ENCODE measurements at regions not wholly inside any gene's neighbourhood (a gene's known extent, or its start where the extent isn't known, plus 50 kb on each side); places are given as distances from the start of the nearest gene placed in this dataset.

DNA sequence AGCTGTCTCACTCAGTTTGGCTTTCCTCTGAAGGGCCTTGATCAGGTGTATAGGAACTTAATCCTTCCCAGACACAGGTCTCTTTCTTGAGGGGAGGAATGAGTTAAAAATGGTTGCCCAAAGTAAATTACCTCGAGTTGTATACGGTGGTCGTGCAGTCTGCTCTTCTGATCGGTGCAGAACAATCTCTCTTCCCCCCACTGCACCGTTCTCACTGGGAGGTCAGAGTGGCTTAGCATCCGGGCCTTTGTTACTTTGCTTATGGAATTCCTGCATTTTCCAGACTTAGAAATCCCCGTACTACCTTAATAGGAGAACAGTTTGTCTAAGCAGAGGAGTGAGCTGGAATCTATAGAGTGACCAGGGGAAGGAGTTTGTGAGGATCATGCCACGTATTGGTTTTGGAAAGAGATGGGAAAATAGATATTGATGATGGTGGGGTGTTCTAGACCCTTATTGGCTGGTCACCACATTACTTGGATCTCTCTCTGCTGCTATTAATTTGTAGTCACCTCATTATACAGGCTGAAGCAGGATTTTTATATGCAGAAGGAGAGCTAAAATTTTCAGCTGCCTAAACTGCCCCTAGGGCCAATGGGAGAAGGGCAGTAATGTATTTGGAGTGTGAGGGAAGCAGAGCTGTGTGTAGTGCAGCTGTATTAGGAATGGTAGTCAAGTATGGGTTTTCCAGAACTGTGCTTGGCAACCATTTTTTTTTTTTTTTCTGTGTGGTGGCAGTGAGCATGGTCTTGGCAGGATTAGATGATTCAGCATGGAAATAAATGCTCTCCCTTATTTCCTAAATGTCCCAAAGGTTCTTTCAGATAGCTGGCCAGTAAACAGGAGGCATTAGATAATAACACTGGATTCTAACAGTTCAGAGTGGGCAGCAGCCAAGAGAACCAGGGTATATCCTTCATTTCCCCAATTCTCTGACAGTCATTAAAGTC is 81.5 kb downstream of the NDUFS5 start:
- DNase-seq (ENCODE audit: low read depth): peak; percentile 53

DNA sequence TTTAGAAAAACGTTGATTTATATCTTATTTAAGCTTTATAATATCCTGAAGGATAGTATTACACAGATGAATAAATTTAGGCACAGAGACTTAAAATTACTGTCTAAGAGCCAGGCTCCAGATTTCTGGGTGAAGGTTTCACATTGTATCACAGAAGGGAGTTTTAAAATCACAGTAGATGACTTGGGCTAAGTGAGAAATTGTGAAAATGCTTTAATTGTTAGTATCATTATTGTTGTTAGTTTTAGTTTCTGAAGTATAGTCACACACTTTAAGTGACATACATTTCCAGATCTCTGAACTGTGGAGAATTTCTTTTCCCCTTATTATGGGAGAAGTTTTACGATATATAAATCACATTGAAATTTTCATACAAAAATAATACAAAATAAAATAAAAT is 83.5 kb downstream of the NDUFS5 start:
- no peak for DNase-seq (ENCODE audit: low read depth)

DNA sequence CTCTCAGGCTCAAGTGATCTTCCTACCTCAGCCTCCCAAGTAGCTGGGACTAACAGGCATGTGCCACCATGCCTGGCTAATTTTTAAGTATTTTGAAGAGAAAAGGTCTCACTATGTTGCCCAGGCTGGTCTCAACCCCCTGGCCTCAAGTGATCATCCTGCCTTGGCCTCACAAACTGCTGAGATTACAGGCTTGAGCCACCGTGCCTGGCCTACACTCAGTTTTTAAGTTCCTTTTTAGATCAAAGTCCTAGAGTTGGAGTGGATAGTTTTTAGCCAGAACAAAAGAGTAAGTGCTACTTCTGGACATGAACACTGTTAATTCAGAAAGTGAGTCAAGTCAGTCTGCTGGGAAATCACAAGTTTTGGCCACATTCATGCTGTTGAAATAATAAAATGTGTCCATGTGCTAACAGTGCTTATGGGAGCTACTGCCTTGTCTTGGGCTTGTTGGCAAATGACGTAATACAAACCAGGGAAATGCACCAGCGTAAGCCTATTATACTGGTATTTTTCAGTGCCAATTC is 84.2 kb downstream of the NDUFS5 start:
- peak; percentile 57 for DNase-seq (ENCODE audit: low read depth)

DNA sequence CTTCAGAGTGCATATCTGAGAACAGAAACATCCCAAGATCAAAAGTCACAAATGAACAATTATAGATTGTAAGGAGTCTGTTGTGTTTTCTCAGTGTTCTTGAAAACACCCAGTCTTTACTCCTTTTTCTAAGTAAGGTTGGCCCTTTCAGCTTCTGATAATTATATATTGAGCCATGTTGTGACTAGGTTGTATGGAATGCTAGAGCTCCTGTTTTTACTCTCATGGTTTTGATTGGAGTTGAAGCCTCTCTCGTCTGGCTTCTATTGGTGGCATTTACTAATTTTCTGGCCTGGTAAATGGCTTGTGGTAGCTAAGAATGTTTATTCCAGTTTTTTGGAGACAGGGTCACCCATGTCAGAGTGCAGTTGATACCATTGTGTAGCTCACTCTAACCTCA is 84.7 kb downstream of the NDUFS5 start:
- DNase-seq (ENCODE audit: low read depth): no peak

DNA sequence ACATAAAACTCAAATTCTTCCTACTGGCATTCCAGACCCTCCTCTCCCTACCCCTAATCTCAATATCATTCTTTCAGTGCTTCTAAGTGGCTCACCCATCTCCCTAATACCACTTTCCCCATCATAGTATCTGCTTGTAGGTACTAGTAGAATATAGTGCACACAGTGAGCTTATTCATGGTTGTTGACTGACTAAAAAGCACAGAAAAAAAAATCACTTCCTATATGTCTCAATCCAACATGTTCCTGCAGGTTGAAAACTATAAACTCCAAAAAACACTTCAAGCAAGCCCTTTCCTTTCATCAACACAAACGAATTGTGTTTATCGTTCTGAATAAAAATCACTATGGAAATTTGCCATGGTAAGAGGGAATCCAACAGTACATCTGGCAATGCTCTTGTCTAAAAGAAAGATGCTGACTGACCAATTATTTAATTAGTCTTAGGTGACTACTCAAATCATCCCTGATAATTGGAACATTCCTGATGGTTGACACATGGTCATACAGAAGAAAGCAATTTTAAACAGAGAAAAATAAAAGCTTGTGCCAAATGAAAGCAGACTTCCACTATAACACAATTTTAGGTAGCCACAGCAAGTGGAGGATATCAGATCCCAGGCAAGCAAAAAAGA is 87.1 kb downstream of the NDUFS5 start:
- DNase-seq (ENCODE audit: low read depth): no peak

DNA sequence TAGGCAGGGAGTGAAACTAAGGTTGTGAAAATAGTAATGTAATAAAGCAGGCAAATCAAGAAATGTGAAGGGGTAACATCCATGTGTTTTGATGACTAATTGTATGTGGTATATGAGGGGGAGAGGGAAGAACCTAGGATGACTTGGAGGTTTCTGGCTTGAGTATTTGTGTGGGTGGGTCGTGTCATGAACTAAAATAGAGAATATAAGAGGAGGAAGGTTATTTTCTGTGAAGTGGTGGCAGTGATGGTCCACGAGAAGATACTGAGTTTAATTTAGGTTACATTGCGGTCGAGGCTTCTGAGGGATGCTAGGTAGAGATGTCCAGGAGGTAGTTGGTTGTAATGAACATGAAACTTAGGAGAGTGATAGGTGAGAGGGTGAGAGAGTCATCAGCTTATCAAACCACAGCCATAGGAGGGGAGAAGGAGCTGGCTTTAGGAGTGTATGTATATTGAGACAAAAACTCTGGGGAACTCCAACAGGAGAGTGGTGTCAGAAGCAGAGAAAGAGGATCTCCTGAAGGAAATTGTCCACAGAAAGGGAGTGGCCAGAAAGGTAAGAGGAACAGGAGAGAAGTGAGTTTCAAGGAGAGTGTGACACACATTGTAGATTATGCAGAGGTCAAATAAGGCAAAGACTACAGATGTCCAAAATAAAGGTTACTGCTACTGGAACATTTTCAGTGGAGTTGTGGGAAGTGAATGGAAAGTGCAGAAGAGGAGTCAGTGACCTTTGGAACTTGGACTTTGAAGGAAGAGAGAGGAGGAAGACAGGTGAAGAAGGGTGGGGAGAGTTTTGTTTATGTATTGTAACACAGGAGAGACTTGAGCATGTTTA is 89.0 kb upstream of the MACF1 start:
- no peak for DNase-seq (ENCODE audit: low read depth)

DNA sequence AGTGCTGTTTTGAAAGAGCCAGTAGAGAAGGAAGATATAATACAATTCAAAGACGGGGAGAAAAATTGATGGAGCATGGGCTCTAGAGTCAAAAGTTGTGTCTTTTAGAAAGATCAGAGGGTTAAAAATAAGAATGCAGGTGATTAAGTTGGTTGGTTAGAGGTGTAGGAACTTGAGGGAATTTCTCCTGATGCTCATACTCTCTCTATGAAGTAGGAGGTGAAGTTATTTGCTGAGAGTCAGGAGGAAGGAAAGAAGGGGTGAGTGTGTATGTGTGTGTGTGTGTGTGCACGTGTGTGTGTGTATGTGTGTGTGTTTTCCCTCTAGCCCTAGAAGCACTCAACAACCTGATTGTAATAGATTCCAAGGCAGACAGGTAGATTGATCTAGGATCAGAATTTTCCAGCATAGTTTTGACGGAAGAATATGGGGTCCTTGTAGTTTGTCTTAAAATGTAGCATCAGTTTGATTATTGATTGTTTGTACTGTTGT is 88.3 kb upstream of the MACF1 start:
- no peak for DNase-seq (ENCODE audit: low read depth)

DNA sequence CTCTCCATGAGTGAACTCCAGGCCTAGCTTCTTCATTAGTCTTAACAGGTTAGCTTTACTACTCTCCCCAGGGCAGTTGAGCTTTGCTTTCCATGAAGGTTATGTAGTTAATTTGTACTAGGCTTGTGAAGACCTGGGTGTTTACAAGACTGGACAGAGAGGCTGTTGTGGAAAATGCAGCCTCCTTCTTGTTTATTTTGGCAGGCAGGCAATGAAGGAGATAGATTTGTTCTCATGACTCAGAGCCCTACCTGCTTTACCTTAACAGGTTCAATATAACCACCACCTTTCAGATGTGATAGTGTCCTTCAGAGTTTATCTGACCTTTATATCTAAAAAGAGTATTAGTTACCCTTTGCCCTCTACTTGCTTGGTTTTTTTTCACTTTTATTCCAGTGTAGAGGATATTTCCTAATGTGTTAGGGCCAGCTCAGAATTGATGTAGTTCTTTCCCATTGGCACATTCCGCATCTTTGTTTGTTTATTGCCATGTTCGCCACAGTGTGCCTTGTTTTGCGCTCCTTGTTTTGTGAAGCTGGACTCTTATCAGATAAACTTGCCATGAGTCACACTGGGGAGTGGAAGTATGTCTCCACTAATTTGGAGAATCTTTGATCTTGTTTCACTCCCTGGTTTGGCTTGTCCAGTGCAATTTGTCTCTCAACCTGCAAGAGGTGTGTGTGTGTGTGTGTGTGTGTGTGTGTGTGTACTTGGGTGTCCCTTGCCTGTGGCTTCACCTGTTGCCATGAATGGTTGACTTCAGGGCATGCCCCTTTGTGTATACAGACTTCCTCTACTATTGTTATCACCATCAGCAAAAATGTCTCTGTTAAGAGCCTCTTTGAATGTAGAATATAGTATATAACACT is 87.4 kb upstream of the MACF1 start:
- no peak for DNase-seq (ENCODE audit: low read depth)

DNA sequence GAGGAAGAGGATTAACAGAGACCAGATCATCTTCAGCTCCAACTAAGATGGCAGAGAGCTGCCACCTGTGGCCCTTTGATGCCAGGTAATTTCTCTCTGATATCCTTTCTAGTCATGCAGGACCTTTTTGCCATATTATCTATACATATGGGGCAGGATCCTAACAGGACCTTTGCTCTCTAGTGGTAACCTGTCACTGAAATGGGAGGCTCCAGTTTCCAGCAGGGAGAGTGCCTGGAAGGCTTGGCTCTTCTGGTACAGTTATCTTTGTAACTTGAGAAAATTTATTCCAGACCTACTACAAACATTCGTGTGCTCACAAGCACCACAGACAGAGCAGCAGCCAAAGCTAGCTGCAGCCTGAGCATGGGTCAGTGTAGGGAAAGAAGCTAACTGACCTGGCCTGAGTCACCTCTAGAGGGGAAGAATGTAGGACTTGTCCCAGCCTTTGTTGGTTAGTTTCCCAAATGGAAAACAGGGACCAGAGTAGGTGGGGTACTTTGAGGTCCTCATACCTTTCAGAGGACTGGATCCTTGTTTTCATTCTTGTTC is 86.5 kb upstream of the MACF1 start:
- DNase-seq (ENCODE audit: low read depth): no peak

DNA sequence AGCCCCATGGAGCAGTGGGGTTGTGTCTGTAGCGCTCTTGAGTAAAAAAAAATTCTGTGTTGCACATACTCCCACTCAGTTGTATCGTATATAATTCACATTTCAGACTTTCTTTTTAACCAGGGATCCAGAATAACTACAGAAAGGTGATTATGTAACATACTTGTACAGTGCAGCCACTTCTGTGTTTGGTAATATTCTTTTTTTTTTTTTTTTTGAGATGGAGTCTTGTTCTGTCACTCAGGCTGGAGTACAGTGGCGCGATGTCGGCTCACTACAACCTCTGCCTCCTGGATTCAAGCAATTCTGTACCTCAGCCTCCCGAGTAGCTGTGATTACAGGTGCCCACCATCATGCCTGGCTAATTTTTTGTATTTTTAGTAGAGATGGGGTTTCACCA is 82.4 kb upstream of the MACF1 start:
- DNase-seq (ENCODE audit: low read depth): no peak

DNA sequence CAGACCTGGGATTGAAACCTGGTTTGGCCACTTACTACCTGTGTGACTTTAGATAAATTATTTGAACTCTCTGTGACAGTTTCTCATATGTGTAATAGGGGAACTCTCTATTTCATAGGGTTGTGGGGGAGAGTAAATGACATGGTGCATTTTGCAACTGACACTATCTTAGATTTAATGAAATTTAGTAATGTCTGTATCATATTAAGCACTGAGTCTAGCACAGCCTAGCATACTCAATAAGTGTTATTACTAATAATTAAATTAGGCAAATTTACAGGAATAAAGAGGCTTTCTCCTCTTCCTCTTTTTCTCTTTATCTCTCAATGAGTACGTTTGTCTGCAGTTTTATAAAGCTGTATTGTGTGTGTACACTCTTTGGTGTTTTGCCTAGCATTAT is 80.2 kb upstream of the MACF1 start:
- DNase-seq (ENCODE audit: low read depth): no peak

DNA sequence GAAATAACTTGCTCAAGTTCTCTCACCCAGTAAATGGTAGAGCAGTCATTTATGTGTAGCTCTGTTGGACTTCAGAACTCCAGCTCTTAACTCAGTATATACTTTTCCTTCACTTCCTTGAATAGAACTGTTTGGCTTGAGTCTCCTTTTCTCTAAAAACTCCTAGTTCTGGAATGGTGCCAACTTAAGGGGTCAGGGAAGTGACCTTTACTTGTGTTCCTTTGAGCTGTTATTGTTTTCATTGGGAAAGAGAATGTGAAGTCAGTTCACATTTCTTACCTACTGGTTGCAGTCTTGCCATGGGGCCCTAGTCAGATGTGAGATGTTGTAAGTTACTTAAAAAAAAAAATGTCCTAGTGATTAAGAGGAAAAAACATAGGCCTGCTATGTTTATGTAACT is 77.0 kb upstream of the MACF1 start:
- no peak for DNase-seq (ENCODE audit: low read depth)

DNA sequence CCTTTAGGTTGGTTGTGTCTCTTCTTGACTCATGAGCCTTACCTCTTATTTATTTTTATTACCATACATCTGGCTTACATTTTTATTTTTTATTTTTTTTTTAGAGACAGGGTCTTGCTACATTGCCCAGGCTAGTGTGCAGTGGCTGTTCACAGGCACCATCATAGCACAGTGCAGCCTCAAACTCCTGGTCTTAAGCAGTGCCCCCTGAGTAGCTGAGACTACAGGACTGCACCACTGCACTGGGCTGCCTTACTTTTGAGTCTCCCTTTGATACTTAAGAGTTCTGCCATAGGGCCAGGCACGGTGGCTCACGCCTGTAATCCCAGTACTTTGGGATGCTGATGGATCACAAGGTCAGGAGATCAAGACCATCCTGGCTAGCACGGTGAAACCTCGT is 76.4 kb upstream of the MACF1 start:
- DNase-seq (ENCODE audit: low read depth): no peak

DNA sequence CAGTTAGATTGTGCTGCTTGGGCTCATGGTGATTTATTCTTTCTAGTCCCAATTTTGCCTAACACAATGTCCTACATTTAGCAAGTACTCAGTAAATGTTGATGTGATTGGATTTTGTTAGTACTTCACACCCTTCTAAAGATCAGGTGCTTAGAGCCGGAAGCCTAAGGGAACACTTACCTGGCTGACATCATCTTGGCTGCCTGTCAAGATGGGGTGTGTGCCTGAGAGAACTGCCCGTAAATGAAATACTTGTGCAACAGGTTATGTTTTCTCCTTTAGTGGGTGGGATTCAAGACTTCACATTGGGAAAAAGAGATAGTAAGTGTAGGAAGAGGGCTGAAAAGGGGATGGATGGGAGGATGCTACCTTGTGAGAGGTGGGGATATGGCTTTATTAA is 75.5 kb upstream of the MACF1 start:
- no peak for DNase-seq (ENCODE audit: low read depth)

DNA sequence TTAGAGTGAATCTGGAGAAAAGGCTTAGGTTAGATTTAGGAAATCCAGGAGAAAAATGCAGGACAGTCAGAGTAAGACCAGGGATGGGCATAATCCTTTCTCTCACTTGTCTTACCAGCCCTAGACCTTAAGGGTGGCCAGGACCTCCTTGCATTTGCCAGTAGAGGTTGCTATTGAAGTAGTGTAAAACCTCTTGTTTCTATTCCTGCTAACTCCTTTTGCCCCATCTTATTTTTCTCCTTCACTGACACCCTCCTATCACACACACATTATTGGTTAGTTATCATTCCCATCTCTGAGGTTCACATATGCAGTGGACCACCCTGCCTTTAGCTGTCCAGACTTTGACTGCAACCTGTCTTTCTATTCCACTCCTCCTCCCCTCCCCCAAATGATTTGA is 75.0 kb upstream of the MACF1 start:
- peak; percentile 54 for DNase-seq (ENCODE audit: low read depth)

DNA sequence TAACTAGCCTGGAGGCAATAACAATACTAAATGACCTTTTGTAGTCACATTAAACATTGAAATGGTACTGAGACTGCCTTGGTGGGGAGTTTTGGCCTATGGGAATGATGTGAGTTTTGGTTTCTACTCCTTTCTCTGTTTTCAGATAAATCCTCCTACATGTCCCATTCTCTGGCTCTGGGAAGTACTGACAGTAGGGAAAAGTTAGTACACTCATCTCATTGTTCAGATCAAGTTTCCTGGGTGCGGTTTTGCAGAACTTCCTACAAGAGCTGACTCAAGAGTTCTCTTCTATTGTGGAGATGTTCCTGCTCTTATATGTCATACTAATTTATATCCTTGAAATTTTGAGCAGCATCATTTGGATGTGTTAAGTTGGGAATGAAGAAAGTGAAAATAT is 74.2 kb upstream of the MACF1 start:
- DNase-seq (ENCODE audit: low read depth): peak; percentile 85

DNA sequence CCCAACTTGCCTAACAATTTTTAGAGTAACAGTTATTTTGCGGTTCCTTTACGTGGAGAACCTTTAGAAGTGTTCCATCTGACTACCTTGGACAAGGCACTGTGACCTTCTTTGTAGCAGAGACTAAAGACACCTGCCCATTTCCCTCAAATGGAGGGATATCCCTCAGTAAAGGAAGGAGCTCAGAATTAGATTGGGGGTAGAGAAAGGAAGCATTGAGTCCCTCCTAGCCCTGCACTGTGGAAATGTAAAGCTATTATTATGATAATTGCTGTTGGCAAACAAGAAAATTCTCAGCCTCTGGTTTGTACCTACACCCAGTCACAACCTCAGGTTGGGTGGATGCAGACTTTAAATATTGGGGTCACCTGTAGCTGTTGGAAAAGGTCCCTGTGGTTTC is 72.6 kb upstream of the MACF1 start:
- DNase-seq (ENCODE audit: low read depth): no peak

DNA sequence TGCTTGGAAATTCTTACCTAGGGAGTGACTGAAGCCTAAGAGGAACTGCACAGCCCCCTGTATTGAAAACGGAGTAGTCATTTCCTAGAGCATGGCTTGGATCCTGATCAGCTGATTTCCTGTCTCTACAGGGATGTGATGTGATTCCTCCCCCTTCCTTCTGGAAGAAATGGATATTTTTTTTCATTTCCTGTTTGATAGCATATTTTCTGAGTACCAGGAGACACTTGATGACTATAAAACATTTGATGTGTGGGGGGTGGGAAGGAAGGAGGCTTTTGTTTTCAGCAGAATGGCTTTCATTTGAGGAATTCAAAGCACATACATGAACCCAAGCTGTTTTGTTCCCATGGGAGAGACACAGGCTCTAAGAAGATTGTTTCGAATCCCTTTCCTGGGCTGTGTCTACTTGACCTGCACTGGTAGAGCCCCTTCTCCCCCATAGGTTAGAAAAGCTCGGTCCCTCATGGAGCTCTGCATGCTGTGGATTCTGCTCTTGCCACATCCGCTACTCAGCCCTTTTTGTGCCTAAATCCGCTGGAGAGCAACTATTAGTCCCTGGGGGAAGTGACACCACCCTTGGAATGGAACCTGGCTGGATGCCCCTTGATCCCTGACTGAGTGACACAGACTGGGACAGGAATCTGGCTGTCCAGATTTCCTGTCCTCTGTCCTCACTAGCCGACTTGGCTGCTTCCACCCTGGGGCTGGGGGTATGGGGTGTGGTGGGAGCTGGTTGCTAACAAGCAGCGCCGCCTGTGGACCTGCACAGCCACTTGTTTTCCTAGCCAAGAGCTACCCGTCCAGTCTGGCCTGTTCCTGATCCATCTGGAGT is 71.8 kb upstream of the MACF1 start:
- DNase-seq (ENCODE audit: low read depth): peak; percentile 81

DNA sequence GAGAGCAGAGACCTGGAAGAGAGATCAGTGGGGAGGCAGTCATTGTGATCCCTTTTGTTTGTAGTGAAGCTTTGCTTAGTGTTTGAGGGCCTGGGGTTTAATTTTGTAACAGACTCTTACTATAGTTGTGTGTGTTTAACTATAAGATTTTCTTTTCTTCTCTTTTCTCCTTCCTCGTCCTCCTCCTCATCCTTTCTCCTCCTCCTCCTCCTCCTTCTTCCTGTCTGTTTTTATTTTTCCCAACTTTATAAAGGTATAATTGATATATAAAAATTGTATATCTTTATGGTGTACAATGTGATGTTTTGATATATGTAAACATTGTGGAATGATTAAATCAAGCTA is 71.2 kb upstream of the MACF1 start:
- no peak for DNase-seq (ENCODE audit: low read depth)

Data from myocyte (in vitro differentiated cells).